K562 (cell line): ENCODE measurements at regions not wholly inside any gene's neighbourhood (a gene's known extent, or its start where the extent isn't known, plus 50 kb on each side); places are given as distances from the start of the nearest gene placed in this dataset.

Source experiments
- ATAC-seq: fragments of 200-7000 bp; cut with Tn5 transposase; 3 replicates; pipeline ENCODE4 v1.9.1; 2020; ENCODE audit warnings: moderate library complexity
- BruUV-seq: library from RNA; stranded (reverse); fragments of 400-500 nt; replicated peaks from 2 replicates; lab custom pipeline; 2021; lab: Mats Ljungman, UMichigan
- CTCF ChIA-PET: fragments of 300-600 bp; formaldehyde crosslinking; extraction: SDS; loops from one replicate; lab custom pipeline; 2021; ENCODE audit warnings: low intra/inter-chr PET ratio; lab: Yijun Ruan, JAX
- POLR2A ChIA-PET: fragments of 300-600, 350-650 bp; sonication (Branson Sonifier 250); formaldehyde crosslinking; extraction: SDS; loops from one replicate; lab custom pipeline; 2021; ENCODE audit warnings: antibody characterized with exemption, inconsistent platforms; lab: Yijun Ruan, JAX
- DNase-seq, 4 experiments: peaks; one replicate each; pipeline versions ENCODE4 v3.0.0 to v3.0.0-alpha.2; 2011 to 2018; ENCODE audit warnings: low spot score in 3 of 4, mixed read lengths in 3 of 4; ENCODE audit errors: extremely low read depth in 1 of 4
- FAIRE-seq: peaks from 2 replicates; lab custom pipeline; 2011; peaks lifted over from hg19 to GRCh38; lab: Jason Lieb, UNC
- H2AFZ ChIP-seq: 2 replicates; pipeline ENCODE4 v1.6.0; 2011; ENCODE audit warnings: low read depth, low read length, control low read depth, inconsistent platforms
- H3K27ac ChIP-seq: fragments of 200-600 bp; 3 replicates; pipeline ENCODE4 v1.8.0; 2011; ENCODE audit warnings: low read depth, mild to moderate bottlenecking, control low read depth, inconsistent platforms, low read length, moderate library complexity, mixed read lengths; ENCODE audit errors: extremely low read depth
- H3K27me3 ChIP-seq, 2 experiments: fragments of 300-600 bp in 1 of 2; 2 replicates in 1 of 2; 3 replicates in 1 of 2; pipeline versions ENCODE4 v1.6.0 to v1.8.0; 2011; ENCODE audit warnings: inconsistent platforms in 2 of 2, low read length in 2 of 2, mild to moderate bottlenecking in 1 of 2, mixed read lengths in 1 of 2, moderate library complexity in 1 of 2; ENCODE audit not compliant: control insufficient read depth in 2 of 2, insufficient read depth in 2 of 2
- H3K36me3 ChIP-seq: fragments of 300-600 bp; 3 replicates; pipeline ENCODE4 v1.8.0; 2011; ENCODE audit warnings: mild to moderate bottlenecking, low read length, inconsistent platforms; ENCODE audit not compliant: control insufficient read depth, insufficient read depth
- H3K4me1 ChIP-seq, 2 experiments: fragments of 200-600 bp in 1 of 2; replicated peaks in 1 of 2; 2 replicates in 1 of 2; 3 replicates in 1 of 2; pipeline versions ENCODE4 v1.5.1 to v1.8.0; 2011; ENCODE audit warnings: inconsistent platforms in 2 of 2, low read length in 2 of 2, mild to moderate bottlenecking in 1 of 2, mixed read lengths in 1 of 2, moderate library complexity in 1 of 2; ENCODE audit not compliant: control insufficient read depth in 2 of 2, insufficient read depth in 2 of 2
- H3K4me2 ChIP-seq: 2 replicates; pipeline ENCODE4 v1.6.1; 2011; ENCODE audit warnings: low read length, control low read depth, inconsistent platforms, mixed read lengths; ENCODE audit not compliant: insufficient read depth
- H3K4me3 ChIP-seq: fragments of 200-600 bp; sonication (generic), shearing (Covaris generic); 2 replicates; pipeline ENCODE4 v1.5.1; 2016; ENCODE audit warnings: control low read depth, inconsistent platforms
- H3K79me2 ChIP-seq: fragments of 200-600 bp; 3 replicates; pipeline ENCODE4 v1.8.0; 2011; ENCODE audit warnings: low read length, inconsistent platforms; ENCODE audit not compliant: control insufficient read depth, insufficient read depth
- H3K9ac ChIP-seq, 2 experiments: 2 replicates each; pipeline versions ENCODE4 v1.6.0 to v1.6.1; 2011; ENCODE audit warnings: low read depth in 2 of 2, low read length in 2 of 2, control low read depth in 1 of 2, inconsistent platforms in 1 of 2, mild to moderate bottlenecking in 1 of 2, mixed read lengths in 1 of 2; ENCODE audit not compliant: insufficient read depth in 1 of 2
- H3K9me1 ChIP-seq: one replicate; pipeline ENCODE4 v1.6.0; 2011; ENCODE audit warnings: inconsistent platforms, mild to moderate bottlenecking, low read length, moderate library complexity; ENCODE audit not compliant: control insufficient read depth, insufficient read depth
- H3K9me3 ChIP-seq: replicated peaks from 2 replicates; pipeline ENCODE4 v1.5.1; 2011; ENCODE audit warnings: low read depth, low read length, inconsistent platforms; ENCODE audit not compliant: control insufficient read depth, insufficient read depth
- H4K20me1 ChIP-seq: replicated peaks from 2 replicates; pipeline ENCODE4 v1.6.1; 2011; ENCODE audit warnings: low read length, inconsistent platforms, mixed read lengths; ENCODE audit not compliant: control insufficient read depth, insufficient read depth
- NFIC ChIP-seq: fragments of 450-650 bp; IDR thresholded peaks from 2 replicates; pipeline ENCODE4 v1.6.1; 2017; ENCODE audit warnings: mild to moderate bottlenecking, inconsistent platforms
- WGBS: fragments of 100-300 bp; shearing (Covaris generic); methylation state at CpG from one replicate; pipeline ENCODE4 v1.1.6; 2016; ENCODE audit warnings: low coverage, mixed read lengths; ENCODE audit not compliant: insufficient coverage; ENCODE audit errors: missing lambda C conversion rate; 5-methylcytosine and 5-hydroxymethylcytosine counted together
- in situ Hi-C: fragments of 300-500 bp; cut with MboI; formaldehyde crosslinking; loops from 4 replicates; pipeline ENCODE4 v1.15.0; 2018; ENCODE audit warnings: inconsistent platforms, mixed read lengths
- intact Hi-C: fragments of 100-400 bp; cut with micrococcal nuclease; formaldehyde crosslinking; loops from 2 replicates; pipeline ENCODE4 v1.14.2; 2022
- TF ChIP-seq, protein P1 (sequence below): fragments of 250-450 bp; sonication (Bioruptor Pico); IDR thresholded peaks from 2 replicates; pipeline ENCODE4 v1.5.0; 2021; ENCODE audit warnings: mild to moderate bottlenecking, moderate library complexity

DNA sequence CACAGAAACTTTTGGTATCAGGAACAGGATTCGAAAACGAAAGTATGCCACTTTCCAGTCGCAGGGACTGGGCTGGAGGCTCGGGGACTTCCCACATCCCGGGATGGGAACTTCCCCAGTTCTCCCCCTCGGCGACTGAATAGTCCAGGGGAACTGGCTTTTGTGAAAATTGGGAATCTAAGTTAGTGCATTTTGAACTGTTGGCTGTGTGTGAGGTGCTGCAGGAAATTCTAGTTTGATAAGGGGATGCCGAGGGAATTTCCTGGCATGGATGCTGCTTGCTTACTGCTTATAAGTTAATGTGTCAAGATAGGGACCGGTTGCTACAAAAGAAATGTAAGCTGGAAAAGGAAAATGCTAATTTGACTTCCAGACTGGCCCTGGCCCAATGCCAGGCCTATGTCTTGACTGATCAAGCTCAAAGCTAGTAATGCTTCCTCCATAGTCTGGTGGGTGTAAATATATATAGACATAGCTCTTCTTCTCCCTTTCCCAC lies 73.4 kb upstream of the EIF5 start:
- Histone ChIP-seq H3K9ac (peak overlapping the region in 1 of 2 experiments; percentile 52; a peak in 3 of 4 replicates), H3K36me3 (no peaks in the 10 kb centered on the region)
- DNase-seq = peak in 1 of 4 experiments; percentile 14
- TF ChIP-seq, protein P1, sequence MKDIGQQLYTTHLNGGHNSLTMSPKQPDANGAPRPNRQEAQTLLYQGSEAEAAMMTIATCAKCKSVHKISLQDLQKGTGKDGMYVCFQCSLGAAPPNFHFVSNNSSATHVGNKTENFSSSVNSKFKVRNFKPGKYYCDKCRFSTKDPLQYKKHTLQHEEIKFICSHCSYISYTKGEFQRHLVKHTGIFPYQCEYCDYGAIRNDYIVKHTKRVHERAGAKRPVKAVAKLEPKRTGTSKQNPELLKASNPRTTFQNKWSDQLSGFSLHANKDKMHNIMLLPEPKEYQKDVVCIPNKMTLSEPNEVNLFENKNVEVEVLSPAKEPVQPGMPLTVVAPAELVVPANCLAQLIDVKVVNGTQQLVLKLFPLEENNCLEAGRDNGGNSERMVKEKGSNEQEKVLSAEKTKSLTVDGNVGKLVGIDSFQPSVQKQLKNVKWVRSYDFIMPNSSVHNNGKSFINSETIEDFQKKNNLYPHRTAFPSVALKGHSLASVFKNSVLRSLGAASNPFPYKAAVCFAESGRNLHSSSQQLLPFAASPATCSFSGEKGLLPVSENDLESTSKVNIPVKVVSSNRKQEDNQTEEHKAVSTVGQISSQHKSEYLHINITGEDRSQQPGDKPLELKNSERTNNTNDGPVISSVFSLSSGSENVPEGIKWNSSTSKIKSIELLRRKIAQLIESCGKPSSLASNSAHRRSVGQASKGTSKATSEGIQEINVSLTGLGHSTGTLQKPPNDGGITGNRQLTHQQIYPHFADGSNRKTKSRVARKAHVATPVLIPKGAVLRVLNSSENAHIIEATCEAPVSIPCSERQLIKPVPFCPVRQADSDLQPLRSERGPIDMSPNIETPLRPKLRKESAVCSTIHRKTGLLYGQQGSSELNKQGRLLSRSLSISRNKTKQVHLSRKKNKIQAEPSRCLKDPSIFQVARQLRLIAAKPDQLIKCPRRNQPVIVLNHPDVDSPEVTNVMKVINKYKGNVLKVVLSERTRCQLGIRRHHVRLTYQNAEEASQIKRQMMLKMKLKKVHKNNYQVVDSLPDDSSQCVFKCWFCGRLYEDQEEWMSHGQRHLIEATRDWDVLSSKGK = no peak
- TF ChIP-seq NFIC = peak; percentile 87
- TF ChIP-seq, all 486 proteins: peak for 1
- H3K4me2 ChIP-seq = peak overlapping the region; percentile 76
- no TSS peak for BruUV-seq
- H3K27ac ChIP-seq = 0 out of 3 replicates have a peak overlapping the region, but pooled peaks have one; percentile 10
- H3K9me3 ChIP-seq = no peaks in the 10 kb centered on the region
- intact Hi-C loops = no loop called here
- no peaks in the 10 kb centered on the region for H3K9me1 ChIP-seq
- in situ Hi-C loops = no loop called here
- peak overlapping the region; percentile 95 for H2AFZ ChIP-seq
- WGBS = 6% methylated on average over 7 of the region's 9 CpGs
- no peaks in the 10 kb centered on the region; a peak in 1 of 5 replicates for H3K27me3 ChIP-seq
- H3K79me2 ChIP-seq = no peaks in the 10 kb centered on the region
- ATAC-seq = peak; percentile 66
- no peak for FAIRE-seq
- POLR2A ChIA-PET = interaction anchor here (1.0 to 1.3 kb wide), 2 partner anchors 10 to 74 kb away, joined by 3 read pairs; no protein-coding TSS in a partner anchor
- H4K20me1 ChIP-seq = no peaks in the 10 kb centered on the region
- CTCF ChIA-PET = no interaction called here
- 0 out of 5 replicates have a peak, but pooled peaks cover 2 to 3% of the 10 kb centered on the region in 2 experiments for H3K4me1 ChIP-seq
- peak overlapping the region; percentile 39 for H3K4me3 ChIP-seq
